Activated T-helper 1 cell treated with anti-CD3 and anti-CD28 coated beads, Interleukin-12 subunit alpha, Interleukin-12 subunit beta, Interleukin-2, Interleukin-4 antibody, amounts not matched to agents 30 ng/mL and 10 ng/mL and 1 ng/mL, durations not matched to agents 14 hours and 24 hours and 36 hours (primary cell): ENCODE measurements at regions not wholly inside any gene's neighbourhood (a gene's known extent, or its start where the extent isn't known, plus 50 kb on each side); places are given as distances from the start of the nearest gene placed in this dataset.
A peak's percentile ranks its signal among the peaks of the same experiment; 100 is the strongest.

ENCODE experiments used
- DNase-seq: peaks from one replicate; pipeline ENCODE4 v3.0.0; 2021; ENCODE audit warnings: low spot score
- H3K27ac Mint-ChIP-seq: one replicate; pipeline ENCODE4 v1.8.0; 2021; ENCODE audit warnings: mild to moderate bottlenecking, mixed read lengths
- H3K27me3 Mint-ChIP-seq: one replicate; pipeline ENCODE4 v1.8.0; 2022; ENCODE audit warnings: mild to moderate bottlenecking, moderate library complexity, mixed read lengths; ENCODE audit not compliant: insufficient read depth
- H3K36me3 Mint-ChIP-seq: one replicate; pipeline ENCODE4 v1.8.0; 2021; ENCODE audit warnings: low read depth, mixed read lengths
- H3K4me1 Mint-ChIP-seq: one replicate; pipeline ENCODE4 v1.8.0; 2021; ENCODE audit warnings: low read depth, mixed read lengths
- H3K4me3 Mint-ChIP-seq: one replicate; pipeline ENCODE4 v1.8.0; 2021; ENCODE audit warnings: mild to moderate bottlenecking, moderate library complexity, mixed read lengths
- H3K9me3 Mint-ChIP-seq: one replicate; pipeline ENCODE4 v1.8.0; 2021; ENCODE audit warnings: mixed read lengths
- intact Hi-C: fragments of 100-400 bp; cut with micrococcal nuclease; formaldehyde crosslinking; loops from one replicate; pipeline ENCODE4 v1.15.1; 2024

GRCh38 chr12:24759155-24759554 lies 189.7 kb downstream of the BCAT1 start:
- Mint-ChIP-seq H3K27ac (no peak overlapping the region), H3K36me3 (peaks cover 1% of the 10 kb centered on the region), H3K9me3 (no peaks in the 10 kb centered on the region), H3K27me3 (no peaks in the 10 kb centered on the region), H3K4me1 (peaks cover 18% of the 10 kb centered on the region), H3K4me3 (no peak overlapping the region)
- intact Hi-C loops: no loop called here
- no peak for DNase-seq

- Mint-ChIP-seq H3K4me1 (peaks cover 37% of the 10 kb centered on the region), H3K27ac (no peak overlapping the region), H3K9me3 (no peaks in the 10 kb centered on the region), H3K36me3 (no peaks in the 10 kb centered on the region), H3K27me3 (no peaks in the 10 kb centered on the region), H3K4me3 (no peak overlapping the region)
- intact Hi-C loops: no loop called here
- DNase-seq: no peak
Measured at GRCh38 chr12:24756479-24757024, 192.3 kb downstream of the BCAT1 start.

GRCh38 chr12:24754690-24755638 lies 193.9 kb downstream of the BCAT1 start:
- Mint-ChIP-seq H3K36me3 (no peaks in the 10 kb centered on the region), H3K4me1 (peaks cover 51% of the 10 kb centered on the region), H3K27ac (peak overlapping the region; percentile 85), H3K9me3 (no peaks in the 10 kb centered on the region), H3K4me3 (peak overlapping the region; percentile 54), H3K27me3 (no peaks in the 10 kb centered on the region)
- DNase-seq: no peak
- intact Hi-C loops: loop anchor here (1.0 kb wide), 3 partner anchors 12 to 83 kb away; no protein-coding TSS in a partner anchor

GRCh38 chr12:24752763-24753462 lies 196.0 kb downstream of the BCAT1 start:
- H3K36me3 Mint-ChIP-seq: no peaks in the 10 kb centered on the region
- peaks cover 51% of the 10 kb centered on the region for H3K4me1 Mint-ChIP-seq
- no peaks in the 10 kb centered on the region for H3K9me3 Mint-ChIP-seq
- no peaks in the 10 kb centered on the region for H3K27me3 Mint-ChIP-seq
- DNase-seq: no peak
- intact Hi-C loops: no loop called here
- H3K4me3 Mint-ChIP-seq: no peak overlapping the region
- peak overlapping the region; percentile 35 for H3K27ac Mint-ChIP-seq

GRCh38 chr12:24751181-24751580 lies 197.7 kb downstream of the BCAT1 start:
- DNase-seq: no peak
- Mint-ChIP-seq H3K4me1 (peaks cover 50% of the 10 kb centered on the region), H3K4me3 (peak overlapping the region; percentile 4)

GRCh38 chr12:24750263-24750662 lies 198.6 kb downstream of the BCAT1 start:
- no peaks in the 10 kb centered on the region for H3K9me3 Mint-ChIP-seq
- intact Hi-C loops: loop anchor here (2.0 kb wide), 1 partner anchor 19 kb away; no protein-coding TSS in a partner anchor
- peak overlapping the region; percentile 7 for H3K27ac Mint-ChIP-seq
- H3K36me3 Mint-ChIP-seq: no peaks in the 10 kb centered on the region
- H3K27me3 Mint-ChIP-seq: no peaks in the 10 kb centered on the region
- H3K4me1 Mint-ChIP-seq: peaks cover 43% of the 10 kb centered on the region
- DNase-seq: no peak
- H3K4me3 Mint-ChIP-seq: no peak overlapping the region

More at GRCh38 chr12:24751181-24751580, 197.7 kb downstream of the BCAT1 start:
- H3K27ac Mint-ChIP-seq: peak overlapping the region; percentile 7
- H3K9me3 Mint-ChIP-seq: no peaks in the 10 kb centered on the region
- intact Hi-C loops: loop anchor here (2.0 kb wide), 1 partner anchor 20 kb away; no protein-coding TSS in a partner anchor
- no peaks in the 10 kb centered on the region for H3K27me3 Mint-ChIP-seq
- no peaks in the 10 kb centered on the region for H3K36me3 Mint-ChIP-seq

- intact Hi-C loops: no loop called here
- Mint-ChIP-seq H3K4me3 (no peak overlapping the region), H3K9me3 (peaks cover 2% of the 10 kb centered on the region), H3K36me3 (no peaks in the 10 kb centered on the region), H3K27ac (no peak overlapping the region), H3K4me1 (peaks cover 33% of the 10 kb centered on the region), H3K27me3 (no peaks in the 10 kb centered on the region)
- DNase-seq: no peak
Measured at GRCh38 chr12:24749171-24749570, 199.7 kb downstream of the BCAT1 start.

- no peak for DNase-seq
- Mint-ChIP-seq H3K4me3 (no peak overlapping the region), H3K4me1 (peaks cover 28% of the 10 kb centered on the region)
Measured at GRCh38 chr12:24748326-24748725, 200.6 kb downstream of the BCAT1 start.

GRCh38 chr12:24746864-24747263 lies 202.0 kb downstream of the BCAT1 start:
- Mint-ChIP-seq H3K4me3 (no peak overlapping the region), H3K9me3 (peaks cover 4% of the 10 kb centered on the region), H3K36me3 (peaks cover 2% of the 10 kb centered on the region), H3K4me1 (peaks cover 27% of the 10 kb centered on the region), H3K27ac (no peak overlapping the region), H3K27me3 (no peaks in the 10 kb centered on the region)
- DNase-seq: no peak
- intact Hi-C loops: no loop called here

More at GRCh38 chr12:24748326-24748725, 200.6 kb downstream of the BCAT1 start:
- intact Hi-C loops: no loop called here
- Mint-ChIP-seq H3K9me3 (peaks cover 4% of the 10 kb centered on the region), H3K27ac (no peak overlapping the region), H3K27me3 (no peaks in the 10 kb centered on the region), H3K36me3 (peaks cover 2% of the 10 kb centered on the region)

GRCh38 chr12:24746006-24746671 lies 202.8 kb downstream of the BCAT1 start:
- Mint-ChIP-seq H3K27ac (no peak overlapping the region), H3K36me3 (peaks cover 2% of the 10 kb centered on the region), H3K27me3 (no peaks in the 10 kb centered on the region), H3K4me3 (no peak overlapping the region), H3K9me3 (peaks cover 4% of the 10 kb centered on the region), H3K4me1 (peaks cover 20% of the 10 kb centered on the region)
- intact Hi-C loops: no loop called here
- DNase-seq: no peak

- H3K27ac Mint-ChIP-seq: no peak overlapping the region
- intact Hi-C loops: no loop called here
- H3K36me3 Mint-ChIP-seq: peaks cover 4% of the 10 kb centered on the region
- H3K9me3 Mint-ChIP-seq: peaks cover 4% of the 10 kb centered on the region
- no peak overlapping the region for H3K4me3 Mint-ChIP-seq
- no peak for DNase-seq
- peaks cover 20% of the 10 kb centered on the region for H3K4me1 Mint-ChIP-seq
- no peaks in the 10 kb centered on the region for H3K27me3 Mint-ChIP-seq
Measured at GRCh38 chr12:24743941-24744793, 204.7 kb downstream of the BCAT1 start.

- no peaks in the 10 kb centered on the region for H3K27me3 Mint-ChIP-seq
- H3K4me3 Mint-ChIP-seq: no peak overlapping the region
- H3K36me3 Mint-ChIP-seq: peaks cover 4% of the 10 kb centered on the region
- peaks cover 20% of the 10 kb centered on the region for H3K4me1 Mint-ChIP-seq
- intact Hi-C loops: no loop called here
- H3K27ac Mint-ChIP-seq: peak overlapping the region; percentile 38
- peak; percentile 28 for DNase-seq
- H3K9me3 Mint-ChIP-seq: peaks cover 4% of the 10 kb centered on the region
Measured at GRCh38 chr12:24742378-24742777, 206.5 kb downstream of the BCAT1 start.
